ENCODE measurements at regions not wholly inside any gene's neighbourhood (a gene's known extent, or its start where the extent isn't known, plus 50 kb on each side); places are given as distances from the start of the nearest gene placed in this dataset.

GRCh38 chr20:21618759-21619416 lies 86.6 kb upstream of the PAX1 start:
- POLR2A ChIA-PET = no interaction called here
- H3K79me2 ChIP-seq (ENCODE audit: insufficient read depth, low read length) = no peaks in the 10 kb centered on the region
- RAD21 ChIA-PET (ENCODE audit: low non-redundant PET in 1 of 2, low total read pairs in 2 of 2, uncharacterized antibody in 2 of 2, unreplicated experiment in 2 of 2) = no interaction called here
- H3K4me3 ChIP-seq (replicated peaks in 1 of 2; ENCODE audit: low read depth in 1 of 2, low read length in 2 of 2) = no peak overlapping the region
- no peaks in the 10 kb centered on the region for H3K9me3 ChIP-seq (ENCODE audit: control insufficient read depth in 1 of 2, insufficient read depth in 1 of 2, low read depth in 1 of 2, low read length in 2 of 2)
- no peaks in the 10 kb centered on the region for H3K4me1 ChIP-seq (ENCODE audit: control insufficient read depth in 1 of 2, insufficient read depth in 2 of 2, low read length in 2 of 2)
- no peaks in the 10 kb centered on the region for H3K36me3 ChIP-seq (ENCODE audit: control insufficient read depth in 1 of 2, insufficient read depth in 2 of 2, low read length in 2 of 2)
- CTCF ChIA-PET = no interaction called here
- no TSS peak for BruUV-seq (replicated peaks)
- no peak overlapping the region for H3K9ac ChIP-seq (ENCODE audit: low read length)
- intact Hi-C loops (cut with micrococcal nuclease) = loop anchor here (5.0 kb wide), 1 partner anchor 382 kb away; no protein-coding TSS in a partner anchor
- H3K27ac ChIP-seq (ENCODE audit: low read depth, low read length) = no peak overlapping the region
- TF ChIP-seq, protein P1, sequence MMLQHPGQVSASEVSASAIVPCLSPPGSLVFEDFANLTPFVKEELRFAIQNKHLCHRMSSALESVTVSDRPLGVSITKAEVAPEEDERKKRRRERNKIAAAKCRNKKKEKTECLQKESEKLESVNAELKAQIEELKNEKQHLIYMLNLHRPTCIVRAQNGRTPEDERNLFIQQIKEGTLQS (IDR thresholded peaks at IDR 0.05) = no peak
- TF ChIP-seq JUND (IDR thresholded peaks at IDR 0.05) = no peak
- DNase-seq (ENCODE audit: low read depth, low spot score) (no peak), ATAC-seq (no peak)
- no peaks in the 10 kb centered on the region for H3K9me2 ChIP-seq (ENCODE audit: insufficient read depth)
- H2AFZ ChIP-seq (ENCODE audit: low read depth, low read length, poor library complexity, severe bottlenecking) = no peak overlapping the region
- H3K4me2 ChIP-seq (ENCODE audit: low read length) = no peak overlapping the region
- H3K27me3 ChIP-seq (ENCODE audit: insufficient read depth, low read length) = peaks cover 4% of the 10 kb centered on the region; the same call in 1 of the 2 replicates
- no peaks in the 10 kb centered on the region for H4K20me1 ChIP-seq (ENCODE audit: insufficient read depth)

DNA sequence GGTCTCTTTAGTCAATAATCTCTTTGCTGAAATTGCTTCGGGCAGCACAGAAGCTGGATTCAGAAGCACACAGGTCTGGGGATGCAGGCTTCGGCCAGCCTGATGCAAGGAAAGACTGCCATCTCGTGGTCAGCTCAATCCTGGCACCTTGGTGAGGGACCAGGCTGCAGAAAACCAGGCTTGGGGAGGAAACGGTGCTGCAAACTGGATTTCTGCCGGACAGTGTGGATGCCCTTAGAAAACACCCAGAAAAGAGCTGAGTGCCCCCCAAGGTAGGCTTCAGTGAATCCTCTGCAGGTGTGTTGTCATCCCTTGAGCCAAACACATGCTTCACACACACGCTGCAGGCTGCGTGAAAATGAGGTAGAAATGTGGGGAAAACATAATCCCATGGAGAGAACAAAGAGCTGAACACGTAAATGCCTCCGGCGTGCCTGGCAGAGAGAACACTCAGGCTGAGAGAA lies 89.8 kb upstream of the PAX1 start:
- H3K4me1 ChIP-seq (ENCODE audit: control insufficient read depth in 1 of 2, insufficient read depth in 2 of 2, low read length in 2 of 2) = no peaks in the 10 kb centered on the region; a peak in 1 of 4 replicates
- ChIA-PET CTCF (interaction anchor here (0.6 to 2.7 kb wide), 19 partner anchors 13 to 903 kb away, joined by 3 to 16 read pairs (median 3); partner anchors contain the start of gene RALGAPA2), RAD21 (ENCODE audit: low non-redundant PET in 1 of 2, low total read pairs in 2 of 2, uncharacterized antibody in 2 of 2, unreplicated experiment in 2 of 2) (interaction anchor here in 1 of 2 experiments (1.4 kb wide), 1 partner anchor 86 kb away, joined by 4 read pairs; no protein-coding TSS in a partner anchor), POLR2A (no interaction called here)
- no peak overlapping the region for H3K9ac ChIP-seq (ENCODE audit: low read length)
- H3K4me3 ChIP-seq (replicated peaks in 1 of 2; ENCODE audit: low read depth in 1 of 2, low read length in 2 of 2) = no peak overlapping the region
- no peaks in the 10 kb centered on the region for H3K9me2 ChIP-seq (ENCODE audit: insufficient read depth)
- TF ChIP-seq, protein P1 (IDR thresholded peaks at IDR 0.05) = no peak
- no peak for TF ChIP-seq ZFX (IDR thresholded peaks at IDR 0.05)
- no peak for TF ChIP-seq SP1 (IDR thresholded peaks at IDR 0.05; ENCODE audit: low read depth)
- peak; percentile 32 to 90 (median 85); a peak in 5 of 6 replicates for TF ChIP-seq CTCF (IDR thresholded peaks at IDR 0.05 in 2 of 3, conservative IDR thresholded peaks at IDR 0.05 in 1 of 3; ENCODE audit: borderline replicate concordance in 1 of 3, insufficient read depth in 1 of 3, low read depth in 2 of 3, low read length in 2 of 3)
- TF ChIP-seq RAD21 (IDR thresholded peaks at IDR 0.05; ENCODE audit: low read depth) = peak; percentile 68
- no peak for TF ChIP-seq POLR2A (IDR thresholded peaks at IDR 0.05; ENCODE audit: borderline replicate concordance, extremely low read depth, insufficient read depth, insufficient read length)
- BruUV-seq (replicated peaks) = no TSS peak
- no peak overlapping the region for H3K4me2 ChIP-seq (ENCODE audit: low read length)
- intact Hi-C loops (cut with micrococcal nuclease) = loop anchor here (1.0 to 5.0 kb wide), 3 partner anchors 85 to 778 kb away; no protein-coding TSS in a partner anchor
- no peaks in the 10 kb centered on the region for H3K9me3 ChIP-seq (ENCODE audit: control insufficient read depth in 1 of 2, insufficient read depth in 1 of 2, low read depth in 1 of 2, low read length in 2 of 2)
- no peaks in the 10 kb centered on the region for H3K36me3 ChIP-seq (ENCODE audit: control insufficient read depth in 1 of 2, insufficient read depth in 2 of 2, low read length in 2 of 2)
- H3K79me2 ChIP-seq (ENCODE audit: insufficient read depth, low read length) = no peaks in the 10 kb centered on the region
- H3K27ac ChIP-seq (ENCODE audit: low read depth, low read length) = no peak overlapping the region
- no peaks in the 10 kb centered on the region for H4K20me1 ChIP-seq (ENCODE audit: insufficient read depth)
- H3K27me3 ChIP-seq (ENCODE audit: insufficient read depth, low read length) = peaks cover 4% of the 10 kb centered on the region; the same call in 1 of the 2 replicates
- no peak overlapping the region for H2AFZ ChIP-seq (ENCODE audit: low read depth, low read length, poor library complexity, severe bottlenecking)
- ATAC-seq = peak; percentile 98
- DNase-seq (ENCODE audit: low read depth, low spot score) = peak; percentile 26
